HEK293 (cell line): ENCODE measurements at regions not wholly inside any gene's neighbourhood (a gene's known extent, or its start where the extent isn't known, plus 50 kb on each side); places are given as distances from the start of the nearest gene placed in this dataset.

Experiments used
- CTCF ChIA-PET: fragments of 350-600 bp; formaldehyde crosslinking; extraction: SDS; loops from one replicate; lab custom pipeline; 2021; ENCODE audit warnings: antibody characterized with exemption; lab: Yijun Ruan, JAX
- POLR2A ChIA-PET: fragments of 300-600 bp; formaldehyde crosslinking; extraction: SDS; loops from one replicate; lab custom pipeline; 2020; ENCODE audit warnings: antibody characterized with exemption, inconsistent platforms; lab: Yijun Ruan, JAX
- H3K27ac ChIP-seq: fragments of 200-500 bp; sonication (Bioruptor generic); 2 replicates; pipeline ENCODE4 v1.5.1; 2014; ENCODE audit warnings: low read depth, low read length, control low read depth, inconsistent platforms; ENCODE audit errors: extremely low read depth
- H3K36me3 ChIP-seq, 2 experiments: fragments of 200-500 bp in 1 of 2; sonication (Bioruptor generic) in 1 of 2; 1 replicate in 1 of 2; 2 replicates in 1 of 2; pipeline ENCODE4 v1.5.1; 2014 to 2017; ENCODE audit warnings: inconsistent platforms in 2 of 2, low read length in 2 of 2; ENCODE audit not compliant: control insufficient read depth in 2 of 2, insufficient read depth in 1 of 2
- H3K4me1 ChIP-seq: fragments of 200-500 bp; sonication (Bioruptor generic); 2 replicates; pipeline ENCODE4 v1.5.1; 2014; ENCODE audit warnings: mild to moderate bottlenecking, low read length, inconsistent platforms; ENCODE audit not compliant: control insufficient read depth, insufficient read depth
- H3K4me3 ChIP-seq: 2 replicates; pipeline ENCODE4 v1.5.1; 2011; ENCODE audit warnings: low read depth, mild to moderate bottlenecking, control low read depth, low read length, moderate library complexity
- H3K9me3 ChIP-seq: fragments of 200-500 bp; sonication (Bioruptor generic); 2 replicates; pipeline ENCODE4 v1.5.1; 2014; ENCODE audit warnings: low read depth, low read length, inconsistent platforms; ENCODE audit not compliant: control insufficient read depth, insufficient read depth
- BCL11B ChIP-seq: fragments of 450-650 bp; formaldehyde crosslinking; IDR thresholded peaks from 2 replicates; pipeline ENCODE4 v1.5.1; 2016; ENCODE audit warnings: low read depth, missing biosample characterization, missing genetic modification characterization
- GFI1B ChIP-seq: fragments of 450-650 bp; formaldehyde crosslinking; IDR thresholded peaks from 2 replicates; pipeline ENCODE4 v1.5.1; 2016; ENCODE audit warnings: missing biosample characterization, missing genetic modification characterization
- GLIS2 ChIP-seq: fragments of 450-650 bp; formaldehyde crosslinking; IDR thresholded peaks from 2 replicates; pipeline ENCODE4 v1.5.1; 2016; ENCODE audit warnings: missing biosample characterization, missing genetic modification characterization
- MEIS1 ChIP-seq: sonication (generic); formaldehyde crosslinking; IDR thresholded peaks from 2 replicates; pipeline ENCODE4 v1.8.1; 2022; ENCODE audit warnings: missing genetic modification reagents, mild to moderate bottlenecking, borderline replicate concordance
- SCRT1 ChIP-seq: fragments of 450-650 bp; formaldehyde crosslinking; IDR thresholded peaks from 2 replicates; pipeline ENCODE4 v1.5.1; 2016; ENCODE audit warnings: missing biosample characterization, missing genetic modification characterization, borderline replicate concordance
- ZBTB1 ChIP-seq: fragments of 450-650 bp; formaldehyde crosslinking; IDR thresholded peaks from 2 replicates; pipeline ENCODE4 v1.5.1; 2016; ENCODE audit warnings: missing biosample characterization, missing genetic modification characterization
- ZNF132 ChIP-seq: fragments of 450-650 bp; formaldehyde crosslinking; IDR thresholded peaks from 2 replicates; pipeline ENCODE4 v1.5.1; 2017; ENCODE audit warnings: missing biosample characterization, missing genetic modification characterization, borderline replicate concordance
- ZNF133 ChIP-seq: fragments of 450-650 bp; formaldehyde crosslinking; IDR thresholded peaks from 2 replicates; pipeline ENCODE4 v1.5.1; 2016; ENCODE audit warnings: missing biosample characterization, missing genetic modification characterization
- ZNF2 ChIP-seq: fragments of 450-650 bp; formaldehyde crosslinking; IDR thresholded peaks from 2 replicates; pipeline ENCODE4 v1.5.1; 2016; ENCODE audit warnings: missing biosample characterization, missing genetic modification characterization
- ZNF292 ChIP-seq: fragments of 450-650 bp; formaldehyde crosslinking; IDR thresholded peaks from 2 replicates; pipeline ENCODE4 v1.5.1; 2016; ENCODE audit warnings: low read depth, missing biosample characterization, missing genetic modification characterization, borderline replicate concordance
- ZNF354C ChIP-seq: fragments of 450-650 bp; formaldehyde crosslinking; IDR thresholded peaks from 2 replicates; pipeline ENCODE4 v1.5.1; 2016; ENCODE audit warnings: missing biosample characterization, missing genetic modification characterization, low read depth, borderline replicate concordance
- ZNF391 ChIP-seq: fragments of 450-650 bp; formaldehyde crosslinking; IDR thresholded peaks from 2 replicates; pipeline ENCODE4 v1.5.1; 2016; ENCODE audit warnings: low read depth, missing biosample characterization, missing genetic modification characterization, borderline replicate concordance
- ZNF433 ChIP-seq: fragments of 450-650 bp; formaldehyde crosslinking; IDR thresholded peaks from 2 replicates; pipeline ENCODE4 v1.5.1; 2016; ENCODE audit warnings: missing biosample characterization, missing genetic modification characterization, low read depth
- ZNF501 ChIP-seq: fragments of 450-650 bp; formaldehyde crosslinking; IDR thresholded peaks from 2 replicates; pipeline ENCODE4 v1.5.1; 2016; ENCODE audit warnings: missing biosample characterization, missing genetic modification characterization
- ZNF549 ChIP-seq: fragments of 450-650 bp; IDR thresholded peaks from 2 replicates; pipeline ENCODE4 v1.5.1; 2018; ENCODE audit warnings: missing biosample characterization, missing genetic modification characterization, mild to moderate bottlenecking, inconsistent platforms, moderate library complexity
- ZNF600 ChIP-seq: fragments of 450-650 bp; formaldehyde crosslinking; IDR thresholded peaks from 2 replicates; pipeline ENCODE4 v1.5.1; 2016; ENCODE audit warnings: missing biosample characterization, missing genetic modification characterization
- ZSCAN16 ChIP-seq: fragments of 450-650 bp; formaldehyde crosslinking; IDR thresholded peaks from 2 replicates; pipeline ENCODE4 v1.5.1; 2016; ENCODE audit warnings: missing biosample characterization, missing genetic modification characterization
- TF ChIP-seq, protein P1 (sequence below): fragments of 450-650 bp; formaldehyde crosslinking; IDR thresholded peaks from 2 replicates; pipeline ENCODE4 v1.5.1; 2016; ENCODE audit warnings: missing biosample characterization, missing genetic modification characterization, borderline replicate concordance
- TF ChIP-seq, protein P2 (sequence below): fragments of 450-650 bp; formaldehyde crosslinking; IDR thresholded peaks from 2 replicates; pipeline ENCODE4 v1.5.1; 2016; ENCODE audit warnings: missing biosample characterization, missing genetic modification characterization
- TF ChIP-seq, protein P3 (sequence below): fragments of 450-650 bp; formaldehyde crosslinking; IDR thresholded peaks from 2 replicates; pipeline ENCODE4 v1.5.1; 2017; ENCODE audit warnings: missing biosample characterization, missing genetic modification characterization

DNA sequence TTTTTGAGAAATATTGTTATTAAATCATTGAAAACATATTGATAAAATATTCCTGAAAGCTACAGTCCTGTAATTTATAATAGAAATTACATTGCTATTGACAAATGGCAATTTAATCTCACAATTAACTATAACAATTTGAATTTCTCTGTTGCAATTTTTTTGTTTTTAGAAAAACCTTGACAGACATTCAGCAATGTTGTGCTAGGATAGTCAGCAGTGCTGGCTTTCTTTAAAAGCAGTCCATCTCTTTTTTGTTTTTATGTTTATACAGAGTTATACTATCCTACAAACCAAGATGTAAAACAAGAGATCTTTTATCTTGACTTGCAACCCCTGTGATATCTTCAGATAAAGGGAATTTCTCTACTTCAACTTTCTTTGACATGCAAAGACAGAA is 93.1 kb downstream of the TUSC7 start (continued):
- TF ChIP-seq, protein P1, sequence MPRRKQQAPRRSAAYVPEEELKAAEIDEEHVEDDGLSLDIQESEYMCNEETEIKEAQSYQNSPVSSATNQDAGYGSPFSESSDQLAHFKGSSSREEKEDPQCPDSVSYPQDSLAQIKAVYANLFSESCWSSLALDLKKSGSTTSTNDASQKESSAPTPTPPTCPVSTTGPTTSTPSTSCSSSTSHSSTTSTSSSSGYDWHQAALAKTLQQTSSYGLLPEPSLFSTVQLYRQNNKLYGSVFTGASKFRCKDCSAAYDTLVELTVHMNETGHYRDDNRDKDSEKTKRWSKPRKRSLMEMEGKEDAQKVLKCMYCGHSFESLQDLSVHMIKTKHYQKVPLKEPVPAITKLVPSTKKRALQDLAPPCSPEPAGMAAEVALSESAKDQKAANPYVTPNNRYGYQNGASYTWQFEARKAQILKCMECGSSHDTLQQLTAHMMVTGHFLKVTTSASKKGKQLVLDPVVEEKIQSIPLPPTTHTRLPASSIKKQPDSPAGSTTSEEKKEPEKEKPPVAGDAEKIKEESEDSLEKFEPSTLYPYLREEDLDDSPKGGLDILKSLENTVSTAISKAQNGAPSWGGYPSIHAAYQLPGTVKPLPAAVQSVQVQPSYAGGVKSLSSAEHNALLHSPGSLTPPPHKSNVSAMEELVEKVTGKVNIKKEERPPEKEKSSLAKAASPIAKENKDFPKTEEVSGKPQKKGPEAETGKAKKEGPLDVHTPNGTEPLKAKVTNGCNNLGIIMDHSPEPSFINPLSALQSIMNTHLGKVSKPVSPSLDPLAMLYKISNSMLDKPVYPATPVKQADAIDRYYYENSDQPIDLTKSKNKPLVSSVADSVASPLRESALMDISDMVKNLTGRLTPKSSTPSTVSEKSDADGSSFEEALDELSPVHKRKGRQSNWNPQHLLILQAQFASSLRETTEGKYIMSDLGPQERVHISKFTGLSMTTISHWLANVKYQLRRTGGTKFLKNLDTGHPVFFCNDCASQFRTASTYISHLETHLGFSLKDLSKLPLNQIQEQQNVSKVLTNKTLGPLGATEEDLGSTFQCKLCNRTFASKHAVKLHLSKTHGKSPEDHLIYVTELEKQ (tag by site-specific recombination) = no peak

DNA sequence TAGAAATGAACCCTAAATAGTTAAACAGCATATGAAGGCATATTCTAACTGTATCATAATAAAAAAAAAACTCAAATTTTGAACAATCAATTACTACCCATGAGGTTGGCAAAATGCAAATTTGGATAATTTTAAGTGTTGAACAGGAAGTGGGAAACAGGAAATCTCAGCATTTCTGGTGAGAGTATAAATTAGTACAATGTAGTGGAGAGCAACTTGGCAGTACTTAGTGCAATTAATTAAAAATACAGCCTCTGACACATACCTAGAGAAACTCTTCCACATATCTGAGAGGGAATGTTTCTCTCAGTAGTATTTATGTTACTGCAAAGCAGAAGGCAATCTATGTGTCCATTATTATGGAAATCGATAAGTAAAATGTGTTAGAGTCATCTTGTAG is 96.8 kb downstream of the TUSC7 start:
- POLR2A ChIA-PET = no interaction called here
- Histone ChIP-seq H3K4me1 (no peaks in the 10 kb centered on the region), H3K36me3 (no peaks in the 10 kb centered on the region), H3K27ac (no peak overlapping the region), H3K9me3 (no peaks in the 10 kb centered on the region), H3K4me3 (no peak overlapping the region)
- TF ChIP-seq ZSCAN16 (tag by site-specific recombination) (no peak), SCRT1 (no peak)
- CTCF ChIA-PET = no interaction called here

DNA sequence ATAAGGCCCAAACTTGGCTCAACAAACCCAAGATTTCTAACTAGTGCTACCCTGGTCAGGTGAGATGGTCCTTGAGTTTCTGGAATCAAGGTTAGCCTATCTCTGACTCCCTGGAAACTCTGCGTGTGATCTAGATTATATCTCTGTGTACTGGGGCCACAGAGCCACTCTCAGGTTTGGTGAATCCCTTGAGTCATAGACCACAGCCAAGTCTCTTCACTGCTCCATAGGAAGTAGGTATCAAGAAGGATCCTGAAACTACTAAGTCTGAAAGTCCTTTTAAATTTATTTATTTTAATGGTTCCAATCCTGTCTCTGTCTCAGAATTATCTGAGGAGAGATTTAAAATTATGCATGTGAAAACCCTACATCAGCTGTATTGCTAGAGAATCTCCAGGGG is 99.1 kb downstream of the TUSC7 start:
- ChIA-PET POLR2A (no interaction called here), CTCF (no interaction called here)
- no peaks in the 10 kb centered on the region for H3K9me3 ChIP-seq

DNA sequence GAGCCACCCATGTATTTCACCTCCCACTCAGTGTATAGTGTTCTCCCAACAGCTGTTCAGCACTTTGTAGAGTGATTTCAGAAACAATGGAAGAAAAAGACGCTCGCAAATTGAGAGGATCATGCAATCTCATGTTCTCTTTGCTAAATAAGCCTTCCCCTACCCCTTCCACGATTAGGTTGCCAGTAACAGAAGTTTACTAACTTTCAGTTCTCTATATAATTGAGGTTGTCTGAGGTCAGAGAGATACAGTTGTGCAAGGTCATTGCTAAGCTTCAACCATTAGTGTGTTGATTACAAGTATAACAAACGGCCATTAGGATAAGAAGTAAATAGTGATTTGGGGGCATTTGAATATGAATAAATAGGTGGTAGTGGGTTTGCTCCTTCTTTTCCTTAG is 99.6 kb downstream of the TUSC7 start:
- POLR2A ChIA-PET = no interaction called here
- CTCF ChIA-PET = no interaction called here
- H3K4me1 ChIP-seq = no peaks in the 10 kb centered on the region
- H3K27ac ChIP-seq = no peak overlapping the region
- no peak for TF ChIP-seq ZNF2 (tag by site-specific recombination)
- TF ChIP-seq ZNF391 (tag by site-specific recombination) = no peak
- no peak for TF ChIP-seq GLIS2 (tag by site-specific recombination)
- no peak for TF ChIP-seq ZNF132 (tag by site-specific recombination)
- no peak overlapping the region for H3K4me3 ChIP-seq
- no peaks in the 10 kb centered on the region for H3K9me3 ChIP-seq
- H3K36me3 ChIP-seq = no peaks in the 10 kb centered on the region

More for the DNA sequence above, 99.1 kb downstream of the TUSC7 start:
- H3K36me3 ChIP-seq = no peaks in the 10 kb centered on the region
- TF ChIP-seq ZNF433 (tag by site-specific recombination) (no peak), BCL11B (tag by site-specific recombination) (no peak), ZNF501 (tag by site-specific recombination) (no peak), GFI1B (tag by site-specific recombination) (no peak), ZNF292 (tag by site-specific recombination) (no peak), GLIS2 (tag by site-specific recombination) (no peak), ZNF354C (tag by site-specific recombination) (no peak), ZNF549 (tag by site-specific recombination) (no peak), ZNF600 (tag by site-specific recombination) (no peak), ZBTB1 (tag by site-specific recombination) (no peak), ZNF133 (tag by site-specific recombination) (no peak), MEIS1 (CRISPR knock-in tag) (no peak)
- TF ChIP-seq, protein P2, sequence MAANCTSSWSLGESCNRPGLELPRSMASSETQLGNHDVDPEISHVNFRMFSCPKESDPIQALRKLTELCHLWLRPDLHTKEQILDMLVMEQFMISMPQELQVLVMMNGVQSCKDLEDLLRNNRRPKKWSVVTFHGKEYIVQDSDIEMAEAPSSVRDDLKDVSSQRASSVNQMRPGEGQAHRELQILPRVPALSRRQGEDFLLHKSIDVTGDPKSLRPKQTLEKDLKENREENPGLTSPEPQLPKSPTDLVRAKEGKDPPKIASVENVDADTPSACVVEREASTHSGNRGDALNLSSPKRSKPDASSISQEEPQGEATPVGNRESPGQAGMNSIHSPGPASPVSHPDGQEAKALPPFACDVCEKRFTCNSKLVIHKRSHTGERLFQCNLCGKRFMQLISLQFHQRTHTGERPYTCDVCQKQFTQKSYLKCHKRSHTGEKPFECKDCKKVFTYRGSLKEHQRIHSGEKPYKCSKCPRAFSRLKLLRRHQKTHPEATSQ = no peak
- TF ChIP-seq, protein P3, sequence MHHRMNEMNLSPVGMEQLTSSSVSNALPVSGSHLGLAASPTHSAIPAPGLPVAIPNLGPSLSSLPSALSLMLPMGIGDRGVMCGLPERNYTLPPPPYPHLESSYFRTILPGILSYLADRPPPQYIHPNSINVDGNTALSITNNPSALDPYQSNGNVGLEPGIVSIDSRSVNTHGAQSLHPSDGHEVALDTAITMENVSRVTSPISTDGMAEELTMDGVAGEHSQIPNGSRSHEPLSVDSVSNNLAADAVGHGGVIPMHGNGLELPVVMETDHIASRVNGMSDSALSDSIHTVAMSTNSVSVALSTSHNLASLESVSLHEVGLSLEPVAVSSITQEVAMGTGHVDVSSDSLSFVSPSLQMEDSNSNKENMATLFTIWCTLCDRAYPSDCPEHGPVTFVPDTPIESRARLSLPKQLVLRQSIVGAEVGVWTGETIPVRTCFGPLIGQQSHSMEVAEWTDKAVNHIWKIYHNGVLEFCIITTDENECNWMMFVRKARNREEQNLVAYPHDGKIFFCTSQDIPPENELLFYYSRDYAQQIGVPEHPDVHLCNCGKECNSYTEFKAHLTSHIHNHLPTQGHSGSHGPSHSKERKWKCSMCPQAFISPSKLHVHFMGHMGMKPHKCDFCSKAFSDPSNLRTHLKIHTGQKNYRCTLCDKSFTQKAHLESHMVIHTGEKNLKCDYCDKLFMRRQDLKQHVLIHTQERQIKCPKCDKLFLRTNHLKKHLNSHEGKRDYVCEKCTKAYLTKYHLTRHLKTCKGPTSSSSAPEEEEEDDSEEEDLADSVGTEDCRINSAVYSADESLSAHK (tag by site-specific recombination) = no peak
- H3K4me1 ChIP-seq = no peaks in the 10 kb centered on the region
- H3K27ac ChIP-seq = no peak overlapping the region
- H3K4me3 ChIP-seq = no peak overlapping the region
